GM23338 (cell line): ENCODE measurements at regions not wholly inside any gene's neighbourhood (a gene's known extent, or its start where the extent isn't known, plus 50 kb on each side); places are given as distances from the start of the nearest gene placed in this dataset.

Experiments
- ATAC-seq: fragments of 200-7000 bp; cut with Tn5 transposase; 3 replicates; pipeline ENCODE4 v1.9.1; 2020
- DNase-seq: peaks from one replicate; pipeline ENCODE4 v3.0.0-alpha.2; 2015; ENCODE audit warnings: low spot score
- H2AFZ ChIP-seq: fragments of 200-600 bp; sonication (generic); 2 replicates; pipeline ENCODE4 v1.8.0; 2016; ENCODE audit warnings: antibody characterized with exemption, mild to moderate bottlenecking, moderate library complexity
- H3F3A ChIP-seq: fragments of 200-600 bp; sonication (generic); replicated peaks from 2 replicates; pipeline ENCODE4 v1.8.0; 2017; ENCODE audit warnings: antibody characterized with exemption, mixed run types, low read depth
- H3K27ac ChIP-seq: fragments of 200-600 bp; sonication (generic); 2 replicates; pipeline ENCODE4 v1.6.1; 2016; ENCODE audit warnings: low read depth
- H3K27me3 ChIP-seq: fragments of 200-600 bp; sonication (generic); 2 replicates; pipeline ENCODE4 v1.8.0; 2016; ENCODE audit warnings: mild to moderate bottlenecking, mixed run types, moderate library complexity; ENCODE audit not compliant: insufficient read depth
- H3K36me3 ChIP-seq: fragments of 200-600 bp; sonication (generic); 2 replicates; pipeline ENCODE4 v1.8.0; 2016; ENCODE audit warnings: mild to moderate bottlenecking; ENCODE audit not compliant: insufficient read depth
- H3K4me1 ChIP-seq: fragments of 200-600 bp; sonication (generic); 2 replicates; pipeline ENCODE4 v1.8.0; 2016; ENCODE audit warnings: mild to moderate bottlenecking, moderate library complexity; ENCODE audit not compliant: insufficient read depth
- H3K4me2 ChIP-seq: fragments of 200-600 bp; sonication (generic); 2 replicates; pipeline ENCODE4 v1.7.1; 2017; ENCODE audit warnings: mixed run types
- H3K4me3 ChIP-seq: fragments of 200-600 bp; sonication (generic); 2 replicates; pipeline ENCODE4 v1.6.1; 2016; ENCODE audit warnings: mixed run types
- H3K79me2 ChIP-seq: fragments of 200-600 bp; sonication (generic); replicated peaks from 2 replicates; pipeline ENCODE4 v1.8.0; 2017; ENCODE audit warnings: mild to moderate bottlenecking; ENCODE audit not compliant: insufficient read depth
- H3K9me2 ChIP-seq: fragments of 200-600 bp; sonication (generic); 2 replicates; pipeline ENCODE4 v1.8.0; 2017; ENCODE audit not compliant: insufficient read depth
- H4K20me1 ChIP-seq: fragments of 200-600 bp; sonication (generic); replicated peaks from 2 replicates; pipeline ENCODE4 v1.8.0; 2017; ENCODE audit warnings: mild to moderate bottlenecking; ENCODE audit not compliant: insufficient read depth
- H3K27ac Mint-ChIP-seq: 2 replicates; pipeline ENCODE4 v1.8.0; 2020; ENCODE audit warnings: inconsistent platforms, mild to moderate bottlenecking, moderate library complexity, mixed read lengths
- H3K27me3 Mint-ChIP-seq: 3 replicates; pipeline ENCODE4 v1.8.0; 2022; ENCODE audit warnings: low read depth, mild to moderate bottlenecking, moderate library complexity, mixed read lengths, inconsistent platforms; ENCODE audit not compliant: insufficient read depth, poor library complexity
- H3K36me3 Mint-ChIP-seq: 3 replicates; pipeline ENCODE4 v1.8.0; 2021; ENCODE audit warnings: low read depth, mild to moderate bottlenecking, inconsistent platforms, moderate library complexity, mixed read lengths
- H3K4me1 Mint-ChIP-seq: 3 replicates; pipeline ENCODE4 v1.8.0; 2020; ENCODE audit warnings: mild to moderate bottlenecking, inconsistent platforms, mixed read lengths
- H3K4me3 Mint-ChIP-seq: 3 replicates; pipeline ENCODE4 v1.8.0; 2021; ENCODE audit warnings: moderate library complexity, mild to moderate bottlenecking, inconsistent platforms, mixed read lengths
- H3K9me3 Mint-ChIP-seq: 3 replicates; pipeline ENCODE4 v1.8.0; 2020; ENCODE audit warnings: moderate library complexity, mild to moderate bottlenecking, inconsistent platforms, mixed read lengths
- CTCF ChIP-seq, 2 experiments: fragments of 200-600 bp in 1 of 2; sonication (generic) in 1 of 2; conservative IDR thresholded peaks; 2 replicates each; pipeline versions ENCODE4 v1.5.1 to v1.6.1; 2016 to 2017; ENCODE audit warnings: antibody characterized with exemption in 2 of 2, low read depth in 2 of 2, mild to moderate bottlenecking in 2 of 2, moderate library complexity in 1 of 2
- EZH2phosphoT487 ChIP-seq: fragments of 200-600 bp; sonication (generic); IDR thresholded peaks from one replicate; pipeline ENCODE4 v1.8.1; 2018; ENCODE audit warnings: antibody characterized with exemption; ENCODE audit not compliant: unreplicated experiment
- NANOG ChIP-seq: IDR thresholded peaks from 2 replicates; pipeline ENCODE4 v1.6.1; 2016; ENCODE audit warnings: antibody characterized with exemption, borderline replicate concordance
- STAT1 ChIP-seq: IDR thresholded peaks from one replicate; pipeline ENCODE4 v1.6.1; 2016; ENCODE audit warnings: antibody characterized with exemption; ENCODE audit not compliant: unreplicated experiment
- ZNF114 ChIP-seq: fragments of 250-450 bp; sonication (Bioruptor Pico); IDR thresholded peaks from 2 replicates; pipeline ENCODE4 v1.5.0; 2020; ENCODE audit warnings: mild to moderate bottlenecking, moderate library complexity
- TF ChIP-seq, protein P1 (sequence below): fragments of 250-450 bp; sonication (Bioruptor Pico); IDR thresholded peaks from 2 replicates; pipeline ENCODE4 v1.5.0; 2020; ENCODE audit warnings: mild to moderate bottlenecking, moderate library complexity

DNA sequence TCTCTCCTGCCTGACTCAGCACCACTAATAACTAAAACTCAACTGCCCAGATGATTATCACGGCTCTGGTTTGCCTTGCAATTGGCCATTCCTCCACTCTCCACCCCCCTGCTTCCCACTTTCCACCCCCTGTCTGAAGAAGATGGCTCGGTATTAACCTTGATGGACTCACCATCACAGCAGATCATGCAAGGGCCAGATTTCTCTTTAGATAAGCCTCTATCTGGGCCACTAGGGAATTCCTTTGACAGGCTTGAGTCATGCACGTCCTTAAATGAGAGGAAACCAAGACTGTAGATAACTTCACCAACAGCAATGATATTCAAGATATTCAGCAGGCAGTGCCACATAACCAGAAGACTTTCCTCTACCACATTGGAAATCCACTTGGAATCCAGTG is 131.1 kb upstream of the NBEA start:
- H3K27me3 Mint-ChIP-seq, result no peaks in the 10 kb centered on the region
- Histone ChIP-seq H3K27ac (no peak overlapping the region), H3K4me1 (0 out of 2 replicates have a peak, but pooled peaks cover 7% of the 10 kb centered on the region), H3F3A (no peaks in the 10 kb centered on the region), H3K27me3 (no peaks in the 10 kb centered on the region), H3K4me3 (no peak overlapping the region), H3K9me2 (peaks cover 13% of the 10 kb centered on the region; the same call in 1 of the 2 replicates), H3K79me2 (no peaks in the 10 kb centered on the region), H3K36me3 (no peaks in the 10 kb centered on the region), H2AFZ (no peak overlapping the region), H3K4me2 (no peak overlapping the region), H4K20me1 (no peaks in the 10 kb centered on the region)
- peaks cover 27% of the 10 kb centered on the region; the same call in 2 of the 3 replicates for H3K36me3 Mint-ChIP-seq
- H3K27ac Mint-ChIP-seq, result no peak overlapping the region
- TF ChIP-seq, protein P1, sequence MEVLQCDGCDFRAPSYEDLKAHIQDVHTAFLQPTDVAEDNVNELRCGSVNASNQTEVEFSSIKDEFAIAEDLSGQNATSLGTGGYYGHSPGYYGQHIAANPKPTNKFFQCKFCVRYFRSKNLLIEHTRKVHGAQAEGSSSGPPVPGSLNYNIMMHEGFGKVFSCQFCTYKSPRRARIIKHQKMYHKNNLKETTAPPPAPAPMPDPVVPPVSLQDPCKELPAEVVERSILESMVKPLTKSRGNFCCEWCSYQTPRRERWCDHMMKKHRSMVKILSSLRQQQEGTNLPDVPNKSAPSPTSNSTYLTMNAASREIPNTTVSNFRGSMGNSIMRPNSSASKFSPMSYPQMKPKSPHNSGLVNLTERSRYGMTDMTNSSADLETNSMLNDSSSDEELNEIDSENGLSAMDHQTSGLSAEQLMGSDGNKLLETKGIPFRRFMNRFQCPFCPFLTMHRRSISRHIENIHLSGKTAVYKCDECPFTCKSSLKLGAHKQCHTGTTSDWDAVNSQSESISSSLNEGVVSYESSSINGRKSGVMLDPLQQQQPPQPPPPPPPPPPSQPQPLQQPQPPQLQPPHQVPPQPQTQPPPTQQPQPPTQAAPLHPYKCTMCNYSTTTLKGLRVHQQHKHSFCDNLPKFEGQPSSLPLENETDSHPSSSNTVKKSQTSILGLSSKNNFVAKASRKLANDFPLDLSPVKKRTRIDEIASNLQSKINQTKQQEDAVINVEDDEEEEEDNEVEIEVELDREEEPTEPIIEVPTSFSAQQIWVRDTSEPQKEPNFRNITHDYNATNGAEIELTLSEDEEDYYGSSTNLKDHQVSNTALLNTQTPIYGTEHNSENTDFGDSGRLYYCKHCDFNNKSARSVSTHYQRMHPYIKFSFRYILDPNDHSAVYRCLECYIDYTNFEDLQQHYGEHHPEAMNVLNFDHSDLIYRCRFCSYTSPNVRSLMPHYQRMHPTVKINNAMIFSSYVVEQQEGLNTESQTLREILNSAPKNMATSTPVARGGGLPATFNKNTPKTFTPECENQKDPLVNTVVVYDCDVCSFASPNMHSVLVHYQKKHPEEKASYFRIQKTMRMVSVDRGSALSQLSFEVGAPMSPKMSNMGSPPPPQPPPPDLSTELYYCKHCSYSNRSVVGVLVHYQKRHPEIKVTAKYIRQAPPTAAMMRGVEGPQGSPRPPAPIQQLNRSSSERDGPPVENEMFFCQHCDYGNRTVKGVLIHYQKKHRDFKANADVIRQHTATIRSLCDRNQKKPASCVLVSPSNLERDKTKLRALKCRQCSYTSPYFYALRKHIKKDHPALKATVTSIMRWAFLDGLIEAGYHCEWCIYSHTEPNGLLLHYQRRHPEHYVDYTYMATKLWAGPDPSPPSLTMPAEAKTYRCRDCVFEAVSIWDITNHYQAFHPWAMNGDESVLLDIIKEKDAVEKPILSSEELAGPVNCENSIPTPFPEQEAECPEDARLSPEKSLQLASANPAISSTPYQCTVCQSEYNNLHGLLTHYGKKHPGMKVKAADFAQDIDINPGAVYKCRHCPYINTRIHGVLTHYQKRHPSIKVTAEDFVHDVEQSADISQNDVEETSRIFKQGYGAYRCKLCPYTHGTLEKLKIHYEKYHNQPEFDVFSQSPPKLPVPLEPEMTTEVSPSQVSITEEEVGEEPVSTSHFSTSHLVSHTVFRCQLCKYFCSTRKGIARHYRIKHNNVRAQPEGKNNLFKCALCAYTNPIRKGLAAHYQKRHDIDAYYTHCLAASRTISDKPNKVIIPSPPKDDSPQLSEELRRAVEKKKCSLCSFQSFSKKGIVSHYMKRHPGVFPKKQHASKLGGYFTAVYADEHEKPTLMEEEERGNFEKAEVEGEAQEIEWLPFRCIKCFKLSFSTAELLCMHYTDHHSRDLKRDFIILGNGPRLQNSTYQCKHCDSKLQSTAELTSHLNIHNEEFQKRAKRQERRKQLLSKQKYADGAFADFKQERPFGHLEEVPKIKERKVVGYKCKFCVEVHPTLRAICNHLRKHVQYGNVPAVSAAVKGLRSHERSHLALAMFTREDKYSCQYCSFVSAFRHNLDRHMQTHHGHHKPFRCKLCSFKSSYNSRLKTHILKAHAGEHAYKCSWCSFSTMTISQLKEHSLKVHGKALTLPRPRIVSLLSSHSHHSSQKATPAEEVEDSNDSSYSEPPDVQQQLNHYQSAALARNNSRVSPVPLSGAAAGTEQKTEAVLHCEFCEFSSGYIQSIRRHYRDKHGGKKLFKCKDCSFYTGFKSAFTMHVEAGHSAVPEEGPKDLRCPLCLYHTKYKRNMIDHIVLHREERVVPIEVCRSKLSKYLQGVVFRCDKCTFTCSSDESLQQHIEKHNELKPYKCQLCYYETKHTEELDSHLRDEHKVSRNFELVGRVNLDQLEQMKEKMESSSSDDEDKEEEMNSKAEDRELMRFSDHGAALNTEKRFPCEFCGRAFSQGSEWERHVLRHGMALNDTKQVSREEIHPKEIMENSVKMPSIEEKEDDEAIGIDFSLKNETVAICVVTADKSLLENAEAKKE, result no peak
- TF ChIP-seq STAT1 (no peak), NANOG (no peak), EZH2phosphoT487 (no peak), CTCF (conservative IDR thresholded peaks at IDR 0.05; ENCODE audit: low read depth in 2 of 2) (no peak), ZNF114 (CRISPR knock-in tag) (no peak)
- H3K4me1 Mint-ChIP-seq, result peaks cover 9% of the 10 kb centered on the region
- DNase-seq, result no peak
- H3K9me3 Mint-ChIP-seq, result peaks cover 27% of the 10 kb centered on the region
- no peak overlapping the region for H3K4me3 Mint-ChIP-seq
- ATAC-seq, result no peak
